ENCODE measurements at regions not wholly inside any gene's neighbourhood (a gene's known extent, or its start where the extent isn't known, plus 50 kb on each side); places are given as distances from the start of the nearest gene placed in this dataset.

DNA sequence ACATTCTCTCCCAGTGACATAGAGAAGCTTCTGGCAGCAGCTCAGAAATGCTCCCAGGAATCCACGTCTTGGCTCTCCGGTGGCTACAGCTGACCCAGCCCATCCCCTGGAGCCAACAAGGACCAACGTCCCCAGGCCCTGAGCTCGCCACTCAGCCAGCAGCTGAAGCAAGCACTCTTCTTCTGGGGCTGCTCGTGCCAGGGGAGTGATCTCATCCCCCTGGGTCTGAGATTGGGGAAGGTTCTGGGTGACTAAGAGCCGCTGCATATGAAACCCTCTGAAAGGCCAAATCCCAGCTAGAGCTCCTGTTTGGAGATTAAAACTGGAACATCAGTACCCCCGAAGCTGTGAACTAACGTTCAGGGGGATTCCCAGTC lies 487.9 kb downstream of the NPHP4 start:
- 20 to 28% methylated on average over 7 to 8 of the region's 8 CpGs for WGBS, 2 donors
- DNase-seq (ENCODE audit: low spot score in 2 of 2) = no peak
- no peak overlapping the region for H3K4me3 ChIP-seq (ENCODE audit: low read depth, poor library complexity, severe bottlenecking)
- TF ChIP-seq POLR2A (IDR thresholded peaks at IDR 0.05) = no peak
- TF ChIP-seq, protein P1, sequence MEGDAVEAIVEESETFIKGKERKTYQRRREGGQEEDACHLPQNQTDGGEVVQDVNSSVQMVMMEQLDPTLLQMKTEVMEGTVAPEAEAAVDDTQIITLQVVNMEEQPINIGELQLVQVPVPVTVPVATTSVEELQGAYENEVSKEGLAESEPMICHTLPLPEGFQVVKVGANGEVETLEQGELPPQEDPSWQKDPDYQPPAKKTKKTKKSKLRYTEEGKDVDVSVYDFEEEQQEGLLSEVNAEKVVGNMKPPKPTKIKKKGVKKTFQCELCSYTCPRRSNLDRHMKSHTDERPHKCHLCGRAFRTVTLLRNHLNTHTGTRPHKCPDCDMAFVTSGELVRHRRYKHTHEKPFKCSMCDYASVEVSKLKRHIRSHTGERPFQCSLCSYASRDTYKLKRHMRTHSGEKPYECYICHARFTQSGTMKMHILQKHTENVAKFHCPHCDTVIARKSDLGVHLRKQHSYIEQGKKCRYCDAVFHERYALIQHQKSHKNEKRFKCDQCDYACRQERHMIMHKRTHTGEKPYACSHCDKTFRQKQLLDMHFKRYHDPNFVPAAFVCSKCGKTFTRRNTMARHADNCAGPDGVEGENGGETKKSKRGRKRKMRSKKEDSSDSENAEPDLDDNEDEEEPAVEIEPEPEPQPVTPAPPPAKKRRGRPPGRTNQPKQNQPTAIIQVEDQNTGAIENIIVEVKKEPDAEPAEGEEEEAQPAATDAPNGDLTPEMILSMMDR (IDR thresholded peaks at IDR 0.05) = no peak
- intact Hi-C loops (cut with DNase I; ENCODE audit: low total_unique reads) = no loop called here

DNA sequence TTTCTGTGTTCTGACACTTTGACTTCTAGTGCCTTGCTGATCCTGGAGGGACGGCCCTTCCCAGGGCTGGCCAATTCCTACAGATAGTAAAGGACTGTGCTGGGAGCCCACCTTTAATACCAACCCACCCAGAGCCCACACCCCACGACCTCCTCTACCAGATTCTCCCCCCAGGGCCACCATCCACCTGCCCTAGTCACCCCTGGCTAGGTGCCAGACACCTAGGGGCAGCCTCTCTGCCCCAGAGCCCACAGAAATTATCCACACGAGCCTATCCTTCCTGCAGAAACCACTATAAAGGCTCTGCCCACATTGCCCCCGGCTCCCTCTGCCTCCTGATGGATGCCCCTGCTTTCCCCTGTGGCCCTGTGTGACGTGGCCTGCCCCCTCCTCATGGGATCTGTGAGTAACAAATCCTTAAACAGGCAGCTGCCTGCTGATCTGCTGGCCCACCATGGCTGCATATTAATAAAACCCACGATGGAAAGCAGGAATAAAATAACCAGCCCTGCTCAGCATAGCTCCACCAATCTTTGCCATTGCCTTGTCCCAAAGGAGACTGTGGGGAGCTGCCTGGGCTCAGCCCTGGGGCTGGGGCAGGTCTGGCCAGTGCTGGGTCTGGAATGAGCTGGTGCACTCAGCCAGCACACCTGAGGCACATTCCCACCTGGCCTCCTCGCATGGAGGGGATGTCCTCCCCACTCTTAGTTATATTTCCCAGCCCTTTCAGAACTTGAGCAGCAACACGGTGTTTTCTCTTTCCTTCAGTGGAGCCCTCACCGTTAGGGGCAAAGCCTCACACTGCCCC lies 488.5 kb downstream of the NPHP4 start:
- no peak for DNase-seq (ENCODE audit: low spot score in 2 of 2)
- WGBS, 2 donors = 42 to 45% methylated on average over 9 of the region's 9 CpGs
- no peak overlapping the region for H3K4me3 ChIP-seq (ENCODE audit: low read depth, poor library complexity, severe bottlenecking)
- intact Hi-C loops (cut with DNase I; ENCODE audit: low total_unique reads) = no loop called here
- TF ChIP-seq, protein P1 (IDR thresholded peaks at IDR 0.05) = no peak
- TF ChIP-seq POLR2A (IDR thresholded peaks at IDR 0.05) = no peak

DNA sequence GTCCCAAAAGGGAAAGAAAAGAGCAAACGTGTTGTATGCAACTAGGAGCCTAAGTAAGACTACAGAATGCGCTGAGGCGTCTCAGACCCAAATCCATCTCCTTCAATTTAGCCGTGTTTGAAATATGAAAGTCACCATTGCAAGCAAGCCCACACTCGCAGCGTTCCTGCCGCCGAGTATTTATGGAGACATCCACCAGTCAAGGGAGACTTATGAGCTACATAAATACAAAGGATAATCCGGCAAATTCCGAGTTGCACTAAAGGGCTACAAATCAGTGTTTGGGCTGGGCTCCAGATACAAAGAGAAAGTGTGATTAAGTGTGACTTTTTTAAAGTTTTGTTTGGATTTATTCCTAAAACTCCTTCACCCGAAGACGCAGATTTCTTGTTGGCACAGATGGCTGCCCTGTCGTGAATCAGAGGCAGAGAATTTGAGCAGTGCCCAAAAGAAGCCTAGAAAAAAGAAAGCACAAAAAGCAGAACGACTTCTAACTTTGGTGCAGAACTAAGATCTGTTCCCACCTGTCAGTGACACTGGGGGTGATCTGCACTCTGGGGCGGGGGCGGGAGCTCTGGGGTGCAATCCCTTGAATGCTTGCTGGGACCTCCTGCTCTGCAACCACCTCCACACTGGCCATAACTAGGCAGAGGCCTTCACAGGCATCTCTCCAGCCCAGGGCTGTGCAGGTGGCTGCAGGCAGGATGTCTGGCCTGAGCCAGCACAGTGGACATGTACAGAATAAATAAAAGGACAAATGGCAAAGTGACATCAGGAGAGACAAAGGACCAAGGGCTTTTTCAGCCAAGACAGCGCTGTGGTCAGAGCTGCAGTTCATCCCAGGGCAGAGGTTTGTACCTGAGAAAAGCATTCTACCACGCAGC lies 489.7 kb downstream of the NPHP4 start:
- no peak for TF ChIP-seq POLR2A (IDR thresholded peaks at IDR 0.05)
- TF ChIP-seq, protein P1 (IDR thresholded peaks at IDR 0.05) = no peak
- WGBS, 2 donors = 42 to 51% methylated on average over 18 of the region's 18 CpGs
- intact Hi-C loops (cut with DNase I; ENCODE audit: low total_unique reads) = no loop called here
- DNase-seq (ENCODE audit: low spot score in 2 of 2) = no peak
- no peak overlapping the region for H3K4me3 ChIP-seq (ENCODE audit: low read depth, poor library complexity, severe bottlenecking)

DNA sequence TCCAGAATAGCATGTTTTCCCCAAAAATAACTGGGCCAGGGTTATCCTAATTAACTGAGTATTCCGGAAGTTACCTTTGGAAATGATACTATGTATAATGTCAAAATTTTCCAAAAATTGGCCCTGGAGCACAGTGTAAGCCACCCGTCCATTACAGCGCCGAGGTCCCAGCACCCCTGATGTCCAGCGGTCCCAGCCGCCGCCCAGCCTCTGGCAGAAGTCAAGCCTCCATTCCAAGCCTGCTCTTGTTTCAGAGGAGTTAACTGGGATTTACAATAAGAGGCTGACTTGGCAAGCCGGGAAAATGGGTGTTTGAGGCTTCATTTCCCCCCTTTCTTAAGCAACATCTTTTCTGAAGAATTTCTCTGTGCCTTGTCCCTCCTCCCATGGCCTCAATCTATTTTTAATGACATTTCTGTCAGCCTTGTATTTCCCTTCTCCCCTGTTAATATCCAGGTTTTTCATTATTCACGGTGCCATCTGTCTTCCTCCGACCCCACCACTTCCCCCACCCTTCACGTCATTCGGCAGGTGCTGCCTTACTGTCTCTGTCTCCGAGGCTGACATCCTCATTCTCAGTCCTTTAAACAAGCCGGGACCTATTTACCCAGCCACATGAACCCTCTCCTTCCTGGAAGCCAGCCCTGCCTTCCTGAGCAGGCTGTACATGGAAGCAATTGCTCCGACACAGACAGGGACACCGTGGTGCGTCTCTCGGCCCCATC lies 490.9 kb downstream of the NPHP4 start:
- TF ChIP-seq, protein P1 (IDR thresholded peaks at IDR 0.05) = no peak
- no peak for TF ChIP-seq POLR2A (IDR thresholded peaks at IDR 0.05)
- no peak overlapping the region for H3K4me3 ChIP-seq (ENCODE audit: low read depth, poor library complexity, severe bottlenecking)
- 62 to 65% methylated on average over 18 of the region's 18 CpGs for WGBS, 2 donors
- no peak for DNase-seq (ENCODE audit: low spot score in 2 of 2)
- intact Hi-C loops (cut with DNase I; ENCODE audit: low total_unique reads) = no loop called here

GRCh38 chr1:5500541-5500940 lies 491.7 kb downstream of the NPHP4 start:
- intact Hi-C loops (cut with DNase I; ENCODE audit: low total_unique reads) = no loop called here
- no peak for DNase-seq (ENCODE audit: low spot score in 2 of 2)
- TF ChIP-seq, protein P1 (IDR thresholded peaks at IDR 0.05) = no peak
- no peak for TF ChIP-seq POLR2A (IDR thresholded peaks at IDR 0.05)
- no peak overlapping the region for H3K4me3 ChIP-seq (ENCODE audit: low read depth, poor library complexity, severe bottlenecking)
- WGBS, 2 donors = 90 to 96% methylated on average over 20 of the region's 20 CpGs

Data from lower leg skin (tissue), 4 donors.